ENCODE measurements at regions not wholly inside any gene's neighbourhood (a gene's known extent, or its start where the extent isn't known, plus 50 kb on each side); places are given as distances from the start of the nearest gene placed in this dataset.

DNA sequence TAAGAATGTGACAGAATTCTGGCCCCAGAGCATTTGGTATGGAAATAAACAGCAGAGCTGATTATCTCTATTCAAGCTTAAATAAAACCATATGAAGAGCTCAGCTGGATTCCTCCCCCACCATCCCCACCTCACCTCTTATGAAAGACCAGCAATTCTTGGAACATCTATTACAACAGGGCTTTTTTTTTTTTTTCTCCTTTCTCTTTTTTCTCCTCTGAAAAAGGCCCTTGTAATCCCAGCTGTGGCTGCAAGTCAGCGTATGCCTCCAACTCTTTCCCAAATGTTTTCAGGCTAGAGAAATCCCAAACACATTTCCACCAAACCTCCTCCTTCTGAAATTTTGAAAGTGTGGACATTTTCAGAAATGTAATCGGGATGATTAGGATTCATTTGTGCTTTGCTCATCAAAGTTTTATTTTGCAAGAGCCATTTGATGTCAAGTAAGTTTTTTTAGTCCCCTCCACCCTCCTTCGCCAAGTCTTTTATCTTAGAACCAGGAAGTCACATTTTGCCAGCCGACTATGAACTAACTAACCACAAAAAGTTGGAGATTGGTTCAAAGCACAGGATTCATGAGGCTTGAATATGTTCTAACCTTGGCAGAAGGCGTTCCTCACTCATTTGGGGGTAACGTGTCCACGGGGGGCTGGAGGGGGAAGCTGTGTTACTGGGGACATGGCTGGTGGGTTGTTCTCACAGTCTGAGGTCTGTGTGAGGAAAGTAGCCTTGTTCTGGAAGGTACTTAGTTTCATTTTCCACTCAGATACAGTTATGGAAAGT lies 142.0 kb upstream of the PDZRN3 start:
- ATAC-seq (replicated peaks) (no peak), DNase-seq (no peak)
- peaks cover 6 to 9% of the 10 kb centered on the region in 2 donors for H3K9me3 Mint-ChIP-seq
- no peak overlapping the region for H3K27ac Mint-ChIP-seq
- no peak overlapping the region for H3K4me3 Mint-ChIP-seq
- no peaks in the 10 kb centered on the region for H3K36me3 Mint-ChIP-seq (ENCODE audit: insufficient read depth)
- no peaks in the 10 kb centered on the region for H3K4me1 Mint-ChIP-seq (ENCODE audit: low read depth in 2 of 2)
- no peaks in the 10 kb centered on the region for H3K27me3 Mint-ChIP-seq

DNA sequence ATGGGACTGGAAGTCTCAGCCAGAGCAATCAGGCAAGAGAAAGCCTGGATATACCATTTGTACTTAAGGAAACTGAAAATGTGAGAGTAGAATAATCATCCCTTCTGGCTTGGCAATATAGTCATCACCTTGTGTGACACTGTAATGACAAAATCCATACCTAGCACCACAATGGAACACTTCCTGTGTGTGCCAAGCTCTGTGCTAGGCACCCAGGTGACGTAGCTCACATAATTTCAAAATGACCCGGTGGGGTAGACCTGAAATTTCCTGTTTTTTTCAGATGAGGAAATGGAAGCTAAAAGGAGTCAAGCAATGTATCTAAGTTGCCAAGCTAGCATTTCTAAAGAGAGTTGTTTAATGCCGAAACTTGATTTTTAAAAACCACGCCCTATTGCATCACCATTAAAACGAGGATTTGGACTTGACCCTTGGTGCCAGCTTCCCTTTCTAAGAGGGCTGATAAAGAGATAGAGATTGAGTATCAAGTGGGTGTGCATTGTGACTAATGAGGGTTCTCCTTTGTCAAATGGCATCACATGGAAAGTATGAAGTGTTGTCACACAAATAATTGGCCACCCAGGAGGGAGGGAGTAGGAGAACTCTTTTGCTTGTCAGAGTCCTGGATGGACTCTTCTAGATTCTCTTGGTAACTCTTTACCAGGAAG lies 141.3 kb upstream of the PDZRN3 start:
- H3K4me3 Mint-ChIP-seq, result no peak overlapping the region
- H3K27me3 Mint-ChIP-seq, result no peaks in the 10 kb centered on the region
- H3K9me3 Mint-ChIP-seq, result peaks cover 6 to 9% of the 10 kb centered on the region in 2 donors
- H3K36me3 Mint-ChIP-seq (ENCODE audit: insufficient read depth), result no peaks in the 10 kb centered on the region
- no peaks in the 10 kb centered on the region for H3K4me1 Mint-ChIP-seq (ENCODE audit: low read depth in 2 of 2)
- ATAC-seq (replicated peaks) (no peak), DNase-seq (no peak)
- no peak overlapping the region for H3K27ac Mint-ChIP-seq

DNA sequence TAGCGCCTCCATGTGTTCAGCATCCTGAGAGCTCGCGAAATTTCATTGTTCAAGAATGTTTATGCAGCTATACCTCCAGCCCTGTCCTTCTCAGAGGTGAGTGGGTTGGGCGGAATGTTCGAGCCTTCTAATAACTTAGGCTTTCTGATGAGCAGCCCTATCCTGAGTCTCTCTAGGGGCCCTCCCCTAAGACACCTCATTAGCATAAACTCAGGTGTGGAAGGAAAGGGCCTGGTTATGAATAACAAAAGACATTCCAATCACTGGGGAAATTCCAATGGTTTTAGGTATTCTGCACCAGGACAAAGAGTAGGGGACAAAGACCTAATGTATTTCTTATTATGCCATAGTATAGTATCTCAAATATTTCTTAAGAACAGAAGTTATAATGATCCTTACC lies 138.1 kb upstream of the PDZRN3 start:
- H3K4me3 Mint-ChIP-seq, result no peak overlapping the region
- DNase-seq (no peak), ATAC-seq (replicated peaks) (no peak)
- H3K36me3 Mint-ChIP-seq (ENCODE audit: insufficient read depth), result no peaks in the 10 kb centered on the region
- H3K9me3 Mint-ChIP-seq, result peaks cover 6 to 9% of the 10 kb centered on the region in 2 donors
- H3K27ac Mint-ChIP-seq, result no peak overlapping the region
- no peaks in the 10 kb centered on the region for H3K27me3 Mint-ChIP-seq
- no peaks in the 10 kb centered on the region for H3K4me1 Mint-ChIP-seq (ENCODE audit: low read depth in 2 of 2)

DNA sequence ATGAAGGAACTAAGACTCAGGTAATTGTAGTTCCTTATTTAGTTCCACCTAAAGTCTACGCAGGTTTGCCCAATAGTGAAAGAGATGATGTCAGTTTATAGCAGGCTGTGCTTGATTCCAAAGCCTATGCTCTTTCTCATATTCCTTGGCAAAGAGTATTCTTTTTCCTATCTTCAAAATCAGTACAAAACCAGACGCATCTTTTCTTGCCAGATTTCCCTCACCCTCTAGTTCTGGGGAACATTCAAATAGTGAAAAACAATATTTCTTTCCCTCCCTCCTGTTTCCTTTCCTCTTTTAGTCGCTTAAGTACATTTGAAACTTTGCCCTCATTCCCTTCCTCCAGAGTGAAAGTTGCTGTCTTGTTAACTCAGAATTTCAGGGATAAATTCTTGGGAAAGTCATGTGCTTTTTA lies 134.6 kb upstream of the PDZRN3 start:
- ATAC-seq (replicated peaks) (no peak), DNase-seq (no peak)
- Mint-ChIP-seq H3K4me1 (ENCODE audit: low read depth in 2 of 2) (no peaks in the 10 kb centered on the region), H3K36me3 (ENCODE audit: insufficient read depth) (peaks cover 2% of the 10 kb centered on the region), H3K27me3 (no peaks in the 10 kb centered on the region), H3K27ac (no peak overlapping the region), H3K9me3 (peaks cover 10 to 12% of the 10 kb centered on the region in 2 donors), H3K4me3 (no peak overlapping the region)

DNA sequence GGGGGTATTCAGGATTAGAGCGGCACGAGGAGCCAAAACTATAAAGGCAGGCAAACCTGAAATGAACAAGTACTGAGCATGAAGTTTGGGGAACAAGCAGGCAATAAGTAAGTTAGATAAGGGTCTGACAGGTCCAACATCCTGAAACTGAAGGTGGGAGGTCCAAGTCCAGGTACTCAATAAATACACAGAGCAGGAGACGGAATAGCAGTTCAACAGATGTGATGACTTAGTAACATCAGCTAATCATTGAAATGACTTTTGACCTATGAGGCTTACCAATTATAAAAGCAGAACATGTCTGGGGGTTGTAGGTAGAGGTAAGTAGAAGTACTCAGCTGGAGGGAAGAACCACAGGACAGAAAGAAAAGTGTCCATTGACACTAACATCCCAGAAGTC lies 132.8 kb upstream of the PDZRN3 start:
- Mint-ChIP-seq H3K4me1 (ENCODE audit: low read depth in 2 of 2) (no peaks in the 10 kb centered on the region), H3K27me3 (no peaks in the 10 kb centered on the region), H3K27ac (no peak overlapping the region)

DNA sequence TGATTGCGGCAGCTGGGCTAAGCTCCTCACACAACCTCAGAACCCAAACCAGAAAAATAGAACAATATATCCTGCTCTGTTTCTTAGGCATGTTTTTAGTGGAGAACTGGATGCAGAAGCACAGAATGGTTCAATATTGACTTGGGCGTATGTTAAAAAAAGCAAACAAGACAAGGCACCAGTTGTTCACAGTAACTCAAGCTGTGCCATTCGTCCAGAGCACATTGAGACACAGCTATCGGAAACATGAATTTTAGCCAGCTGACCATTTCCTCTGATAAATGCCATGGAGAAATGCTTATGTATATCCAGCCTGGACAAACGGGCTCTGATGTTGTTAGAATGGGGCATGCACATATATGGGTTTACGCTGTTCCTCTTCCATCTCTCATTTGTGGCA lies 129.2 kb upstream of the PDZRN3 start:
- Mint-ChIP-seq H3K27me3 (no peaks in the 10 kb centered on the region), H3K27ac (no peak overlapping the region), H3K9me3 (peaks cover 13 to 18% of the 10 kb centered on the region in 2 donors), H3K36me3 (ENCODE audit: insufficient read depth) (peaks cover 2% of the 10 kb centered on the region), H3K4me1 (ENCODE audit: low read depth in 2 of 2) (no peaks in the 10 kb centered on the region), H3K4me3 (no peak overlapping the region)
- DNase-seq (no peak), ATAC-seq (replicated peaks) (no peak)

More for the DNA sequence above, 132.8 kb upstream of the PDZRN3 start:
- DNase-seq (no peak), ATAC-seq (replicated peaks) (no peak)
- no peak overlapping the region for H3K4me3 Mint-ChIP-seq
- peaks cover 2% of the 10 kb centered on the region for H3K36me3 Mint-ChIP-seq (ENCODE audit: insufficient read depth)
- peaks cover 10% of the 10 kb centered on the region in 2 donors for H3K9me3 Mint-ChIP-seq

DNA sequence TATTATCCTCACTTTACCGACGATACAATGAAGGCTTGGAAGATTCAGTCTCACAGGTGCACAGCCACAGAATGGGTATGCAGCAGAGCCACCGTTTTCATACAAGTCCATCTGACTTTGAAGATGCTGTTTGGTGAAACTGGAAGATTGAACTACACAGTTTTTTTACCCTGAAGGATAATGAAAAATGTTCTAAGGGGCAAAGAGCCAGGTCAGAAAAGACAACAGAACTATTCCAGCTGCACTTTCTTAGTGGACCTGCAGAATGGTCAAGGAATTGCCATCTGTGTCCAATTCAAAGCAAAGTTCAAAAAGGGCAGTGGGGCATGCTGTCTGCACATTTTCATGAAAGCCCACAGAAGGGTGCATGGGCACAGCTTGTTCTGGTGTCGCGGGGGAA lies 127.6 kb upstream of the PDZRN3 start:
- no peak for DNase-seq
- H3K4me1 Mint-ChIP-seq (ENCODE audit: low read depth in 2 of 2), result no peaks in the 10 kb centered on the region
- peaks cover under 1% of the 10 kb centered on the region for H3K36me3 Mint-ChIP-seq (ENCODE audit: insufficient read depth)
- H3K27me3 Mint-ChIP-seq, result no peaks in the 10 kb centered on the region
- peaks cover 9 to 18% of the 10 kb centered on the region in 2 donors for H3K9me3 Mint-ChIP-seq
- no peak overlapping the region for H3K27ac Mint-ChIP-seq
- no peak overlapping the region for H3K4me3 Mint-ChIP-seq
- ATAC-seq (replicated peaks), result no peak

DNA sequence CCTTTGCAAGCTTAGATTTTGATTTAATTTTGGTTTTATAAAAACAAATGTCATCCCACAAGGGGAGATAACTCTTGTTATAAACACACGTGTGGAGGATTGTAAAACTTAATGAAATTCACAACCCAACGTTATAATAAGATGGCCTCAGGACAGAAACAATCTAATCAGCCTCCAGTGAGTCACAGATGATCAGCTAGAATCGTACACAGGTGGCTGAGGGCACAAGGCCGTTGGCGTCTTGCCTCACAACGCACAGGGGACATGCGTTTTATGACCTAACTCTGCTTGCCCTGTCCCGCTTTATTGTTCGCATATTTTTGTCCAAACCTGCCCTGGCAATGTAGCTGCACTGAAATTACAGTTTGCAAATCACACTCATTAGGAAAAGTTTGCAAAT lies 121.9 kb upstream of the PDZRN3 start:
- Mint-ChIP-seq H3K27ac (no peak overlapping the region), H3K36me3 (ENCODE audit: insufficient read depth) (no peaks in the 10 kb centered on the region), H3K4me3 (no peak overlapping the region), H3K4me1 (ENCODE audit: low read depth in 2 of 2) (no peaks in the 10 kb centered on the region), H3K9me3 (peaks cover 3 to 11% of the 10 kb centered on the region in 2 donors), H3K27me3 (no peaks in the 10 kb centered on the region)
- DNase-seq (no peak), ATAC-seq (replicated peaks) (no peak)

DNA sequence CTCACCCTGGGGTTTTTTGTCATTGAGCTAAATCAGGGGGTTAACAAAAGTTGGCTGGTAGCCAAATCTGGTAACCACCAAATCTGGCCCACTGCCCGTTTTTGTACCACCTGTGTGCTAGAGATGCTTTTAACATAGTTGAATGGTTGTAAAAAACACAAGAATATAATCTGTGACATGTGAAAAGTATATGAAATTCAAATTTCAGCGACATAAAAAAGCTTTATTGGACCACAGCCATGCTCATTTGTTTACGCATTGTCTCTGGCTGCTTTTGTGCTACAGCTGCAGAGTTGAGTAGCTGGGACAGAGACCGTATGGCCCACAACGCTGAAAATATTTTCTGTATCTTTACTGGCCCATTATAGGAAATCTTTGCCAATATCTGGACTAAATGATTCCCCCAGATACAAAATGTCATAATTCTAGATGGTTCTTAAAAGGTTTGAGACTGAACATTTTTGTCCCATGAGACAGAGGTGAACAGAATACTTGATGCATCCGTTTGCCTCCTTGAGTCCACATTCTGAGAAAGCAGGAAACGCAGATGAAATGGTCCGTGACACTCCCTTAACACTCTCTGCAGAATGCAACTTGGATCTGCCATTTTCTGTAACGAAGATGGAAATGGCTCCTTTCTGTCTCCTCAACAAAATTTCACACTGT lies 120.9 kb upstream of the PDZRN3 start:
- Mint-ChIP-seq H3K27ac (no peak overlapping the region), H3K27me3 (no peaks in the 10 kb centered on the region)

DNA sequence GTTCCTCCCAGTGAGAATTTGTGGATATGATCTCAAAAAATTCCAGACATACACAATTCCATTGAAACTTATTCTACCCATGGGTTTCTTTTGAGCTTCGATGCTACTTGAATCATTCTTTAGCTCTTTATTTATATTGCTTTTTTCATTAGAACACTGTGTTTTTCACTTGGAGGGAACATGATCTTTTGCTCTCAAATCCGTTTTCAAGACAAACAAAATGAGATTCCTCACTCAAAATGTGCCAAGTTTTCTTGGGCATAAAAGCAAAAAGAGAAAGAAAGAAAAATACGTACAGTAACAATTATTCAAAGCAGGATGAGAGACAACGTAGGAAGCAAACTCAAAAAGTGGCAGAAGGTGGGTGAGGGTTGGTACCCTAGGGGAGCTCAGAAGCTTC lies 118.8 kb upstream of the PDZRN3 start:
- Mint-ChIP-seq H3K27me3 (no peaks in the 10 kb centered on the region), H3K4me3 (no peak overlapping the region), H3K27ac (no peak overlapping the region), H3K4me1 (ENCODE audit: low read depth in 2 of 2) (no peaks in the 10 kb centered on the region), H3K9me3 (peaks cover 11 to 17% of the 10 kb centered on the region in 2 donors), H3K36me3 (ENCODE audit: insufficient read depth) (no peaks in the 10 kb centered on the region)
- DNase-seq, result no peak
- ATAC-seq (replicated peaks), result no peak

More for the DNA sequence above, 120.9 kb upstream of the PDZRN3 start:
- Mint-ChIP-seq H3K36me3 (ENCODE audit: insufficient read depth) (no peaks in the 10 kb centered on the region), H3K4me3 (no peak overlapping the region), H3K9me3 (peaks cover 7 to 9% of the 10 kb centered on the region in 2 donors), H3K4me1 (ENCODE audit: low read depth in 2 of 2) (no peaks in the 10 kb centered on the region)
- DNase-seq (no peak), ATAC-seq (replicated peaks) (no peak)

DNA sequence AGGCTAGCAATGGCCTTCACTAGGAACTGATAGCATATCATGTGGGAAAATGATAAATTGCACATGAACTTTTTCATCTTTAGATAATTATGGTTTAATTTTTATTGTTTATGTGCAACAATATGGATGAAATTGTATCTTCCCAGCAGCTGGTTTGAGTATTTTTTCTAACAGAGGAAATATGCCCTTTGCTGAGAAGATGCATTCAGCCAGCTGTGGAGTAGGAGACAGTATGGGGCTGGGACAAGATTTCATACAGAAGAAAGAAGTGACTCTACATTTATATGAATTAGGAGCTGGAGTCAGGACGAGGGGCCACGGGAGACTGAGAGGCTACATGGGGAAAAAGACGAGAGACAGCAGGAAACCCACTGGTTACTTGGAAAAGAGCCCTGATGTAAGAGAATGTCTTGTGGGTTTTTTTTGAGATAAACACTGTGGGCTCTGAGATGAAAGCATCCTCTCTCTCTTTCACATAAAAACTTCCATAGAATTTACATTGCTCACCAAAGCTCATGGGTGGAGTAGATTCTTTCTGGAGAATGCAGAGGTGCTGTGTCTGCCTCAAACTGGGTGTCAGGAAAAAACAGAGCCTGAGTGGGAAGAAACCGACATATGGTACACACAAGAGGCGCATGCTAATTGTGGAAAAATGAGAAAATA lies 115.2 kb upstream of the PDZRN3 start:
- Mint-ChIP-seq H3K27me3 (no peaks in the 10 kb centered on the region), H3K27ac (no peak overlapping the region), H3K4me3 (no peak overlapping the region), H3K4me1 (ENCODE audit: low read depth in 2 of 2) (no peaks in the 10 kb centered on the region), H3K36me3 (ENCODE audit: insufficient read depth) (no peaks in the 10 kb centered on the region), H3K9me3 (peaks cover 15 to 25% of the 10 kb centered on the region in 2 donors)
- ATAC-seq (replicated peaks) (no peak), DNase-seq (no peak)

DNA sequence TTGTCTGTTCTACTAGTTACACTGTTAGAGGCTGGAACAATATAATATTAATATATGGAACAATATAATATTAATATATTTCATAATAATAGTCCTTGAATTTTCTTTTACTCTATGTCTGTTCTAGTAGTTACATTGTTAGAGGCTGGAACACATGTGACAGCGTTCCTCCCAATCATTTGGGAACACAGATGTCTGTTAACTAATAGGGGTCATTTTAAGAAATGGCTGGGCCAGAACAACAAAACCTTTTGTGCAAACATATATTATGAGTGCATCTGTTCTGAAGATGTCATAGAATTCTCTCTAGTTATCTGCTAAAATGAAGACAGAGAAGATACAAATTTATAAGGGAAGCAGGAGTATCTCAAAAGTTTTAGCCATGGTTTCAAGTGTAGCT lies 114.0 kb upstream of the PDZRN3 start:
- no peaks in the 10 kb centered on the region for H3K36me3 Mint-ChIP-seq (ENCODE audit: insufficient read depth)
- H3K9me3 Mint-ChIP-seq, result peaks cover 15 to 25% of the 10 kb centered on the region in 2 donors
- H3K4me3 Mint-ChIP-seq, result no peak overlapping the region
- no peaks in the 10 kb centered on the region for H3K27me3 Mint-ChIP-seq
- no peaks in the 10 kb centered on the region for H3K4me1 Mint-ChIP-seq (ENCODE audit: low read depth in 2 of 2)
- DNase-seq (no peak), ATAC-seq (replicated peaks) (no peak)
- H3K27ac Mint-ChIP-seq, result no peak overlapping the region

DNA sequence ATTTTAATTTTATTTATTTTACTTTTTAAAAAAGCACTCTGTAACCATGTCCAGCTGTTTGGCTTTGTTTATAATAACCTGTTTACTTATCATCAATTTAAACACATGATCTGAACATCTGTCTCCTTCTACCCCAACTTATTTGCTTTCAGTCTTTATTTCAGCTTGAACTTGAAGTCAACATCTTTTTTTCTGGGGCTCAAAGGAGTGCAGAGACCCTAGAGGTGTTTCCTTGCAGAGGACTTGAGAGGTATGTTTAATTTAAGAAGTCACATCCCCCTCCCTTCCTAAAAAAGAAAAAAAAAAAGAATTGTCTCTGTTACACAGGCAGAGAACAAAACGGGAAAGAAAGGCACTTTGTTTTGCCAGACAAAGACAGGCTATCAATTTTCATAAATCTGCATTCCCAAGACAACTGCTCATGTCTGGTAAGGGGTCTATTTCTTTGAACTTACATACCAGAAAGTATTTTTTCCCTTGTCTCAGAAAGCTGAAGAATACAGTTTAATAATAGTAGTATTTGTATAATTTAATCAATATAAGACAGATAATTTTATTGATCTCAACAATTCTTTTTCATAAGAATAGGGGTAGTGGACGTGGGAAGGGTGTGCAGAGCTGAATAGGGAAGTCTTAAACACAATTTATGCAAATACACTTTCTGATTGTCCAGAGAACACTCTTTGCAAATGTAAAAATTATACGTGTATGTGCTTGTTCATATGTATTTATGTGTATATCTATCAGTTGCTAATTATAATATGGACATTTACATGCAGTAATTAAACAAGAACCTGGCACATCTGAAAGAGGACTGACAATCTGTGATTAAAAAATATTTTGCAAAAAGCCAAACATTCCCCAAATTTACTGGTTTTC lies 109.7 kb upstream of the PDZRN3 start:
- Mint-ChIP-seq H3K4me3 (no peak overlapping the region), H3K4me1 (ENCODE audit: low read depth in 2 of 2) (no peaks in the 10 kb centered on the region), H3K36me3 (ENCODE audit: insufficient read depth) (no peaks in the 10 kb centered on the region), H3K27me3 (no peaks in the 10 kb centered on the region), H3K9me3 (peaks cover 10 to 23% of the 10 kb centered on the region in 2 donors), H3K27ac (no peak overlapping the region)
- DNase-seq (no peak), ATAC-seq (replicated peaks) (no peak)

Data from effector memory CD8-positive, alpha-beta T cell (primary cell).